ENCODE measurements at regions not wholly inside any gene's neighbourhood (a gene's known extent, or its start where the extent isn't known, plus 50 kb on each side); places are given as distances from the start of the nearest gene placed in this dataset.

- H3K79me2 ChIP-seq (ENCODE audit: low read length), result no peaks in the 10 kb centered on the region
- ChIA-PET CTCF (no interaction called here), POLR2A (ENCODE audit: unreplicated experiment) (no interaction called here)
- no peaks in the 10 kb centered on the region for H3K9me2 ChIP-seq (replicated peaks; ENCODE audit: low read length)
- peak overlapping the region; percentile 32; the same call in 1 of the 2 replicates for H3K9ac ChIP-seq (ENCODE audit: low read length)
- BruUV-seq (replicated peaks), result no TSS peak
- peak overlapping the region; percentile 30 for H3K4me2 ChIP-seq (ENCODE audit: low read length)
- H4K20me1 ChIP-seq (ENCODE audit: low read length), result no peaks in the 10 kb centered on the region
- DNase-seq, result peak; percentile 69
- no peaks in the 10 kb centered on the region for H3K9me3 ChIP-seq (ENCODE audit: low read length)
- peak; percentile 75 for ATAC-seq
- intact Hi-C loops (cut with micrococcal nuclease), result loop anchor here (5.0 kb wide), 2 partner anchors 79 to 116 kb away; no protein-coding TSS in a partner anchor
- H3F3A ChIP-seq (ENCODE audit: low read length, unreplicated experiment), result no peaks in the 10 kb centered on the region
- H3K27me3 ChIP-seq (ENCODE audit: low read length), result no peaks in the 10 kb centered on the region
- peak overlapping the region; percentile 66 for H3K27ac ChIP-seq (ENCODE audit: low read length)
- TF ChIP-seq EZH2phosphoT487 (IDR thresholded peaks at IDR 0.05; ENCODE audit: borderline replicate concordance, low read length), result no peak
- no peak for TF ChIP-seq CTCF (conservative IDR thresholded peaks at IDR 0.05; ENCODE audit: low read depth, low read length)
- no peak for TF ChIP-seq EZH2 (IDR thresholded peaks at IDR 0.05; ENCODE audit: low read length, unreplicated experiment)
- no peaks in the 10 kb centered on the region for H3K36me3 ChIP-seq (ENCODE audit: low read depth, low read length)
- peak overlapping the region; percentile 44; the same call in 1 of the 2 replicates for H2AFZ ChIP-seq (ENCODE audit: low read length)
- H3K4me3 ChIP-seq (ENCODE audit: low read length), result no peak overlapping the region; the same call in 1 of the 2 replicates
- H3K4me1 ChIP-seq (ENCODE audit: insufficient read depth, low read length), result peaks cover 13% of the 10 kb centered on the region
Observed at GRCh38 chr3:162376761-162377160, 880.2 kb downstream of the OTOL1 start.

GRCh38 chr3:162377608-162378007 is 881.0 kb downstream of the OTOL1 start:
- Histone ChIP-seq H3K4me2 (ENCODE audit: low read length) (no peak overlapping the region), H3K79me2 (ENCODE audit: low read length) (no peaks in the 10 kb centered on the region), H3K27ac (ENCODE audit: low read length) (no peak overlapping the region), H3K9me2 (replicated peaks; ENCODE audit: low read length) (no peaks in the 10 kb centered on the region), H2AFZ (ENCODE audit: low read length) (no peak overlapping the region), H4K20me1 (ENCODE audit: low read length) (no peaks in the 10 kb centered on the region), H3K9ac (ENCODE audit: low read length) (no peak overlapping the region), H3K9me3 (ENCODE audit: low read length) (no peaks in the 10 kb centered on the region), H3K27me3 (ENCODE audit: low read length) (no peaks in the 10 kb centered on the region), H3K4me3 (ENCODE audit: low read length) (no peak overlapping the region), H3K36me3 (ENCODE audit: low read depth, low read length) (no peaks in the 10 kb centered on the region), H3F3A (ENCODE audit: low read length, unreplicated experiment) (no peaks in the 10 kb centered on the region), H3K4me1 (ENCODE audit: insufficient read depth, low read length) (peaks cover 13% of the 10 kb centered on the region)
- DNase-seq (no peak), ATAC-seq (no peak)
- no peak for TF ChIP-seq CTCF (conservative IDR thresholded peaks at IDR 0.05; ENCODE audit: low read depth, low read length)
- no peak for TF ChIP-seq EZH2 (IDR thresholded peaks at IDR 0.05; ENCODE audit: low read length, unreplicated experiment)
- ChIA-PET POLR2A (ENCODE audit: unreplicated experiment) (no interaction called here), CTCF (no interaction called here)
- intact Hi-C loops (cut with micrococcal nuclease), result loop anchor here (5.0 kb wide), 2 partner anchors 80 to 115 kb away; no protein-coding TSS in a partner anchor
- BruUV-seq (replicated peaks), result no TSS peak

GRCh38 chr3:162385387-162385786 is 888.8 kb downstream of the OTOL1 start:
- no peaks in the 10 kb centered on the region for H3F3A ChIP-seq (ENCODE audit: low read length, unreplicated experiment)
- ATAC-seq, result no peak
- H3K4me1 ChIP-seq (ENCODE audit: insufficient read depth, low read length), result peaks cover 3% of the 10 kb centered on the region; the same call in 1 of the 2 replicates
- no peak overlapping the region for H2AFZ ChIP-seq (ENCODE audit: low read length)
- BruUV-seq (replicated peaks), result no TSS peak
- no peak overlapping the region for H3K9ac ChIP-seq (ENCODE audit: low read length)
- H3K36me3 ChIP-seq (ENCODE audit: low read depth, low read length), result no peaks in the 10 kb centered on the region
- H3K27ac ChIP-seq (ENCODE audit: low read length), result no peak overlapping the region
- no peak for DNase-seq
- H4K20me1 ChIP-seq (ENCODE audit: low read length), result no peaks in the 10 kb centered on the region
- H3K27me3 ChIP-seq (ENCODE audit: low read length), result no peaks in the 10 kb centered on the region
- ChIA-PET CTCF (no interaction called here), POLR2A (ENCODE audit: unreplicated experiment) (no interaction called here)
- H3K4me3 ChIP-seq (ENCODE audit: low read length), result no peak overlapping the region
- H3K9me2 ChIP-seq (replicated peaks; ENCODE audit: low read length), result no peaks in the 10 kb centered on the region
- H3K79me2 ChIP-seq (ENCODE audit: low read length), result no peaks in the 10 kb centered on the region
- H3K4me2 ChIP-seq (ENCODE audit: low read length), result no peak overlapping the region
- no peak for TF ChIP-seq CTCF (conservative IDR thresholded peaks at IDR 0.05; ENCODE audit: low read depth, low read length)
- TF ChIP-seq EZH2phosphoT487 (IDR thresholded peaks at IDR 0.05; ENCODE audit: borderline replicate concordance, low read length), result no peak
- TF ChIP-seq EZH2 (IDR thresholded peaks at IDR 0.05; ENCODE audit: low read length, unreplicated experiment), result no peak
- no peaks in the 10 kb centered on the region for H3K9me3 ChIP-seq (ENCODE audit: low read length)
- intact Hi-C loops (cut with micrococcal nuclease), result no loop called here
